ENCODE measurements at regions not wholly inside any gene's neighbourhood (a gene's known extent, or its start where the extent isn't known, plus 50 kb on each side); places are given as distances from the start of the nearest gene placed in this dataset.
A peak's percentile ranks its signal among the peaks of the same experiment; 100 is the strongest.

DNA sequence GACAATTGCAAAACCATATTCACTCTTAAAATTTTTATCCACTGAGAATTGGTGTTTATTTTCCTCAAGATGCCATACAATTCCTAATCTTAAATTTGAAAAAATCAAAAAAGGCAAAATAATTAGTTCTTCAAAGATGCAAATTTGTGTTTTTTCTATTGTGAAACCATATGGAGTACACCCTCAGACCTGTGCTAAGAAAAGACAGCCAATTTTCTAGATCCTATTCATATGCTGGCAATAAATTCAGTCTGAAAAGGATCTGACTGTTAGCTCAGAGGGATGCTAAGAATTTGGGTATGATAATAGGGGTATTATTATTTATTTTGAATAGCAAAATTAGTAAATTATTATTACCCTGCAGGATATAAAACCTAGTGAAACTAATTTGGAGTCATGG is 476.9 kb upstream of the SYT1 start:
- DNase-seq: no peak
- POLR2A ChIA-PET: no interaction called here
- Histone ChIP-seq H3K9ac (no peak overlapping the region), H3K4me3 (ENCODE audit: low read depth in 2 of 2, low read length in 1 of 2) (no peak overlapping the region), H3K4me1 (ENCODE audit: control insufficient read depth in 1 of 2, insufficient read depth in 2 of 2, low read depth in 1 of 2, low read length in 1 of 2) (no peaks in the 10 kb centered on the region), H3K36me3 (replicated peaks in 1 of 2; ENCODE audit: control insufficient read depth in 1 of 2, insufficient read depth in 2 of 2, low read length in 1 of 2) (no peaks in the 10 kb centered on the region), H3F3A (replicated peaks; ENCODE audit: insufficient read depth) (no peaks in the 10 kb centered on the region), H3K4me2 (no peak overlapping the region), H3K27me3 (ENCODE audit: insufficient read depth) (no peaks in the 10 kb centered on the region), H2AFZ (ENCODE audit: low read depth) (no peak overlapping the region), H3K27ac (ENCODE audit: low read depth in 2 of 2, low read length in 1 of 2) (no peak overlapping the region), H3K9me3 (no peaks in the 10 kb centered on the region), H4K20me1 (ENCODE audit: insufficient read depth) (no peaks in the 10 kb centered on the region), H3K9me2 (no peaks in the 10 kb centered on the region), H3K79me2 (ENCODE audit: insufficient read depth) (no peaks in the 10 kb centered on the region)
- no peak for TF ChIP-seq EZH2phosphoT487 (IDR thresholded peaks at IDR 0.05; ENCODE audit: borderline replicate concordance, low read depth)
- CTCF ChIA-PET: no interaction called here

DNA sequence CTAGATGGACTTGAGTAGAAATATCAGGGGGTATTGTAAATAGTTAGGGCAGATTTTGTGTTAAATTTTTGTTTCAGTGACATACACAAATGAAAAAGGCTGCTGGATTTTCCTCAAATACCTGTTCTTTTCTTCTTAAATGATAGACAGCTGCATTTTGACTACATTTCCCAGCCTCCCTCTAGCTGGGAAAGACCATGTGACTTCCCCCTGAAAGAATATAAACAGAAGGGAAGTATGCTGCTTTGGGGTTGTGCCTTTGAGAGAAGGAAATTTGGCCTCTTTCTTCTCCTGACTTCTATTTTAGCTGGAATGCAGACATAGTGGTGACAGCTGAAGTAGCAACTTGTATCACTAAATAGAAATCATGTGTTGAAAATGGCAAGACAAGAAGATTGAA is 476.1 kb upstream of the SYT1 start:
- Histone ChIP-seq H3K79me2 (ENCODE audit: insufficient read depth) (no peaks in the 10 kb centered on the region), H3K4me2 (no peak overlapping the region), H3K9me2 (no peaks in the 10 kb centered on the region), H4K20me1 (ENCODE audit: insufficient read depth) (no peaks in the 10 kb centered on the region), H3K9me3 (no peaks in the 10 kb centered on the region), H3K9ac (no peak overlapping the region), H3F3A (replicated peaks; ENCODE audit: insufficient read depth) (no peaks in the 10 kb centered on the region), H3K4me3 (ENCODE audit: low read depth in 2 of 2, low read length in 1 of 2) (no peak overlapping the region), H3K27ac (ENCODE audit: low read depth in 2 of 2, low read length in 1 of 2) (no peak overlapping the region; a peak in 1 of 4 replicates), H2AFZ (ENCODE audit: low read depth) (no peak overlapping the region), H3K27me3 (ENCODE audit: insufficient read depth) (no peaks in the 10 kb centered on the region), H3K4me1 (ENCODE audit: control insufficient read depth in 1 of 2, insufficient read depth in 2 of 2, low read depth in 1 of 2, low read length in 1 of 2) (no peaks in the 10 kb centered on the region; a peak in 2 of 4 replicates), H3K36me3 (replicated peaks in 1 of 2; ENCODE audit: control insufficient read depth in 1 of 2, insufficient read depth in 2 of 2, low read length in 1 of 2) (no peaks in the 10 kb centered on the region)
- POLR2A ChIA-PET: no interaction called here
- TF ChIP-seq, protein P1, sequence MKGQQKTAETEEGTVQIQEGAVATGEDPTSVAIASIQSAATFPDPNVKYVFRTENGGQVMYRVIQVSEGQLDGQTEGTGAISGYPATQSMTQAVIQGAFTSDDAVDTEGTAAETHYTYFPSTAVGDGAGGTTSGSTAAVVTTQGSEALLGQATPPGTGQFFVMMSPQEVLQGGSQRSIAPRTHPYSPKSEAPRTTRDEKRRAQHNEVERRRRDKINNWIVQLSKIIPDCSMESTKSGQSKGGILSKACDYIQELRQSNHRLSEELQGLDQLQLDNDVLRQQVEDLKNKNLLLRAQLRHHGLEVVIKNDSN (IDR thresholded peaks at IDR 0.05; ENCODE audit: borderline replicate concordance, low read depth): peak; percentile 65
- TF ChIP-seq SMC3 (IDR thresholded peaks at IDR 0.05; ENCODE audit: low read depth, low read length): no peak
- no peak for DNase-seq
- CTCF ChIA-PET: interaction anchor here (0.7 to 1.0 kb wide), 2 partner anchors 787 to 957 kb away, joined by 3 to 5 read pairs; no protein-coding TSS in a partner anchor

DNA sequence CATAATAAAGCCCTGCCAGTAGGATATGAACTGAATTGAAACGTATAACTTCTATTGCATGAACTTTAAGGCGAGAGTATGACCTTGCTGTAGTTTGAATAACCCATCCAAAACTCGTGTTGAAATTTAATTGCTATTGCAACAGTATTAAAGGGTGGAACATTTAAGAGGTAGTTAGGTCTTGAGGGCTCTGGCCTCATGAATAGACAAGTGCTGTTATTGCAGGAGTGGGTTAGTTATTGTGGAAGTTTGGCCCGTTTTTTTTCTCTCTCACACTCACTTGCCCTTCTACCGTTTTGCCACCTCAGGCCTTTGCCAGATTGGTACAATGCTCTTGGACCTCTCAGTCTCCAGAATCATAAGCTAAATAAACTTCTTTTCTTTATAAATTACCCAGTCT is 473.7 kb upstream of the SYT1 start:
- Histone ChIP-seq H3F3A (replicated peaks; ENCODE audit: insufficient read depth) (no peaks in the 10 kb centered on the region), H4K20me1 (ENCODE audit: insufficient read depth) (no peaks in the 10 kb centered on the region), H3K4me2 (no peak overlapping the region), H3K27me3 (ENCODE audit: insufficient read depth) (no peaks in the 10 kb centered on the region), H3K9me3 (no peaks in the 10 kb centered on the region), H3K9ac (no peak overlapping the region), H3K79me2 (ENCODE audit: insufficient read depth) (no peaks in the 10 kb centered on the region), H3K9me2 (no peaks in the 10 kb centered on the region), H2AFZ (ENCODE audit: low read depth) (no peak overlapping the region), H3K27ac (ENCODE audit: low read depth in 2 of 2, low read length in 1 of 2) (no peak overlapping the region), H3K4me1 (ENCODE audit: control insufficient read depth in 1 of 2, insufficient read depth in 2 of 2, low read depth in 1 of 2, low read length in 1 of 2) (no peaks in the 10 kb centered on the region; a peak in 2 of 4 replicates), H3K36me3 (replicated peaks in 1 of 2; ENCODE audit: control insufficient read depth in 1 of 2, insufficient read depth in 2 of 2, low read length in 1 of 2) (no peaks in the 10 kb centered on the region), H3K4me3 (ENCODE audit: low read depth in 2 of 2, low read length in 1 of 2) (no peak overlapping the region)
- CTCF ChIA-PET: interaction anchor here (1.2 kb wide), 1 partner anchor 954 kb away, joined by 9 read pairs; no protein-coding TSS in a partner anchor
- POLR2A ChIA-PET: no interaction called here
- WGBS (ENCODE audit: low lambda C conversion rate): 71% methylated on average over 5 of the region's 5 CpGs
- no peak for DNase-seq
- TF ChIP-seq, protein P2, sequence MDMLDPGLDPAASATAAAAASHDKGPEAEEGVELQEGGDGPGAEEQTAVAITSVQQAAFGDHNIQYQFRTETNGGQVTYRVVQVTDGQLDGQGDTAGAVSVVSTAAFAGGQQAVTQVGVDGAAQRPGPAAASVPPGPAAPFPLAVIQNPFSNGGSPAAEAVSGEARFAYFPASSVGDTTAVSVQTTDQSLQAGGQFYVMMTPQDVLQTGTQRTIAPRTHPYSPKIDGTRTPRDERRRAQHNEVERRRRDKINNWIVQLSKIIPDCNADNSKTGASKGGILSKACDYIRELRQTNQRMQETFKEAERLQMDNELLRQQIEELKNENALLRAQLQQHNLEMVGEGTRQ (IDR thresholded peaks at IDR 0.05; ENCODE audit: borderline replicate concordance, low read depth, low read length): no peak
- no peak for TF ChIP-seq FOXM1 (IDR thresholded peaks at IDR 0.05; ENCODE audit: low read depth)
- TF ChIP-seq TAF1 (IDR thresholded peaks at IDR 0.05; ENCODE audit: borderline replicate concordance, low read depth, low read length): no peak
- no peak for TF ChIP-seq NFIC (IDR thresholded peaks at IDR 0.05; ENCODE audit: borderline replicate concordance)
- TF ChIP-seq CHD2 (IDR thresholded peaks at IDR 0.05; ENCODE audit: low read length, partially characterized antibody): no peak
- TF ChIP-seq JUND (IDR thresholded peaks at IDR 0.05): no peak
- TF ChIP-seq, protein P3, sequence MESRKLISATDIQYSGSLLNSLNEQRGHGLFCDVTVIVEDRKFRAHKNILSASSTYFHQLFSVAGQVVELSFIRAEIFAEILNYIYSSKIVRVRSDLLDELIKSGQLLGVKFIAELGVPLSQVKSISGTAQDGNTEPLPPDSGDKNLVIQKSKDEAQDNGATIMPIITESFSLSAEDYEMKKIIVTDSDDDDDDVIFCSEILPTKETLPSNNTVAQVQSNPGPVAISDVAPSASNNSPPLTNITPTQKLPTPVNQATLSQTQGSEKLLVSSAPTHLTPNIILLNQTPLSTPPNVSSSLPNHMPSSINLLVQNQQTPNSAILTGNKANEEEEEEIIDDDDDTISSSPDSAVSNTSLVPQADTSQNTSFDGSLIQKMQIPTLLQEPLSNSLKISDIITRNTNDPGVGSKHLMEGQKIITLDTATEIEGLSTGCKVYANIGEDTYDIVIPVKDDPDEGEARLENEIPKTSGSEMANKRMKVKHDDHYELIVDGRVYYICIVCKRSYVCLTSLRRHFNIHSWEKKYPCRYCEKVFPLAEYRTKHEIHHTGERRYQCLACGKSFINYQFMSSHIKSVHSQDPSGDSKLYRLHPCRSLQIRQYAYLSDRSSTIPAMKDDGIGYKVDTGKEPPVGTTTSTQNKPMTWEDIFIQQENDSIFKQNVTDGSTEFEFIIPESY (IDR thresholded peaks at IDR 0.05; ENCODE audit: borderline replicate concordance, low read depth): no peak
- no peak for TF ChIP-seq GATA2 (CRISPR knock-in tag; IDR thresholded peaks at IDR 0.05)
- TF ChIP-seq YY1 (IDR thresholded peaks at IDR 0.05; ENCODE audit: low read depth): no peak
- TF ChIP-seq, protein P4, sequence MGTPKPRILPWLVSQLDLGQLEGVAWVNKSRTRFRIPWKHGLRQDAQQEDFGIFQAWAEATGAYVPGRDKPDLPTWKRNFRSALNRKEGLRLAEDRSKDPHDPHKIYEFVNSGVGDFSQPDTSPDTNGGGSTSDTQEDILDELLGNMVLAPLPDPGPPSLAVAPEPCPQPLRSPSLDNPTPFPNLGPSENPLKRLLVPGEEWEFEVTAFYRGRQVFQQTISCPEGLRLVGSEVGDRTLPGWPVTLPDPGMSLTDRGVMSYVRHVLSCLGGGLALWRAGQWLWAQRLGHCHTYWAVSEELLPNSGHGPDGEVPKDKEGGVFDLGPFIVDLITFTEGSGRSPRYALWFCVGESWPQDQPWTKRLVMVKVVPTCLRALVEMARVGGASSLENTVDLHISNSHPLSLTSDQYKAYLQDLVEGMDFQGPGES (IDR thresholded peaks at IDR 0.05; ENCODE audit: low read depth, low read length): no peak
- no peak for TF ChIP-seq RFX5 (IDR thresholded peaks at IDR 0.05; ENCODE audit: low read length)
- TF ChIP-seq TEAD4 (IDR thresholded peaks at IDR 0.05; ENCODE audit: borderline replicate concordance, insufficient read depth): no peak
- no peak for TF ChIP-seq FOXJ3 (CRISPR knock-in tag; IDR thresholded peaks at IDR 0.05)
- TF ChIP-seq EZH2phosphoT487 (IDR thresholded peaks at IDR 0.05; ENCODE audit: borderline replicate concordance, low read depth): no peak
- no peak for TF ChIP-seq TCF12 (IDR thresholded peaks at IDR 0.05)
